Endothelial cell (in vitro differentiated cells): ENCODE measurements at regions not wholly inside any gene's neighbourhood (a gene's known extent, or its start where the extent isn't known, plus 50 kb on each side); places are given as distances from the start of the nearest gene placed in this dataset.

Experiments used
- DNase-seq: peaks from one replicate; pipeline ENCODE4 v3.0.0; 2021; ENCODE audit warnings: low spot score
- H3K27ac Mint-ChIP-seq: one replicate; pipeline ENCODE4 v1.8.0; 2021; ENCODE audit warnings: mixed read lengths, inconsistent platforms; ENCODE audit not compliant: unreplicated experiment
- H3K27me3 Mint-ChIP-seq: one replicate; pipeline ENCODE4 v1.8.0; 2021; ENCODE audit warnings: mild to moderate bottlenecking, moderate library complexity, mixed read lengths, inconsistent platforms; ENCODE audit not compliant: unreplicated experiment
- H3K36me3 Mint-ChIP-seq: one replicate; pipeline ENCODE4 v1.8.0; 2021; ENCODE audit warnings: mild to moderate bottlenecking, low read depth, mixed read lengths, inconsistent platforms; ENCODE audit not compliant: unreplicated experiment
- H3K4me1 Mint-ChIP-seq: one replicate; pipeline ENCODE4 v1.8.0; 2021; ENCODE audit warnings: mild to moderate bottlenecking, mixed read lengths, inconsistent platforms; ENCODE audit not compliant: unreplicated experiment
- H3K4me3 Mint-ChIP-seq: one replicate; pipeline ENCODE4 v1.8.0; 2021; ENCODE audit warnings: mild to moderate bottlenecking, mixed read lengths, inconsistent platforms; ENCODE audit not compliant: unreplicated experiment
- H3K9me3 Mint-ChIP-seq: one replicate; pipeline ENCODE4 v1.8.0; 2021; ENCODE audit warnings: mixed read lengths, inconsistent platforms; ENCODE audit not compliant: unreplicated experiment
- TF ChIP-seq, protein P1 (sequence below): fragments of 200-600 bp; sonication (generic); IDR thresholded peaks from one replicate; pipeline ENCODE4 v1.5.0; 2021; ENCODE audit warnings: antibody characterized with exemption; ENCODE audit not compliant: unreplicated experiment

DNA sequence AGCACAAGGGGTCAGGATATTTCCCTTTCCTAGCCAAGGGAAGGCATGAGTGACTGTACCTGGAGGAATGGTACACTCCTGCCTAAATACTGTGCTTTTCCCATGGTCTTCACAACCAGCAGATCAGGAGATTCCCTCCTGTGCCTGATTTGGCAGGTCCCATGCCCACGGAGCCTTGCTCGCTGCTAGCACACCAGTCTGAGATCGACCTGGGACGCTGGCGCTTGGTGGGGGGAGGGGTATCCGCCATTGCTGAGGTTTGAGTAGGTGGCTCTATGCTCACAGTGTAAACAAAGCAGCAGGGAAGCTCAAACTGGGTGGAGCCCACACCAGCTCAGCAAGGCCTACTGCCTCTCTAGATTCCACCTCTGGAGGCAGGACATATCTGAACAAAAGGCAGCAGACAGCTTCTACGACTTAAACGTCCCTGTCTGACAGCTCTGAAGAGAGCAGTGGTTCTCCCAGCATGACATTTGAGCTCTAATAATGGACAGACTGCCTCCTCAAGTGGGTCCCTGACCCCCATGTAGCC lies 486.0 kb upstream of the CHRM3 start:
- TF ChIP-seq, protein P1, sequence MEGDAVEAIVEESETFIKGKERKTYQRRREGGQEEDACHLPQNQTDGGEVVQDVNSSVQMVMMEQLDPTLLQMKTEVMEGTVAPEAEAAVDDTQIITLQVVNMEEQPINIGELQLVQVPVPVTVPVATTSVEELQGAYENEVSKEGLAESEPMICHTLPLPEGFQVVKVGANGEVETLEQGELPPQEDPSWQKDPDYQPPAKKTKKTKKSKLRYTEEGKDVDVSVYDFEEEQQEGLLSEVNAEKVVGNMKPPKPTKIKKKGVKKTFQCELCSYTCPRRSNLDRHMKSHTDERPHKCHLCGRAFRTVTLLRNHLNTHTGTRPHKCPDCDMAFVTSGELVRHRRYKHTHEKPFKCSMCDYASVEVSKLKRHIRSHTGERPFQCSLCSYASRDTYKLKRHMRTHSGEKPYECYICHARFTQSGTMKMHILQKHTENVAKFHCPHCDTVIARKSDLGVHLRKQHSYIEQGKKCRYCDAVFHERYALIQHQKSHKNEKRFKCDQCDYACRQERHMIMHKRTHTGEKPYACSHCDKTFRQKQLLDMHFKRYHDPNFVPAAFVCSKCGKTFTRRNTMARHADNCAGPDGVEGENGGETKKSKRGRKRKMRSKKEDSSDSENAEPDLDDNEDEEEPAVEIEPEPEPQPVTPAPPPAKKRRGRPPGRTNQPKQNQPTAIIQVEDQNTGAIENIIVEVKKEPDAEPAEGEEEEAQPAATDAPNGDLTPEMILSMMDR, result no peak
- H3K9me3 Mint-ChIP-seq, result no peaks in the 10 kb centered on the region
- H3K4me3 Mint-ChIP-seq, result no peak overlapping the region
- no peaks in the 10 kb centered on the region for H3K27me3 Mint-ChIP-seq
- no peak for DNase-seq
- H3K27ac Mint-ChIP-seq, result no peak overlapping the region
- no peaks in the 10 kb centered on the region for H3K36me3 Mint-ChIP-seq
- H3K4me1 Mint-ChIP-seq, result no peaks in the 10 kb centered on the region

DNA sequence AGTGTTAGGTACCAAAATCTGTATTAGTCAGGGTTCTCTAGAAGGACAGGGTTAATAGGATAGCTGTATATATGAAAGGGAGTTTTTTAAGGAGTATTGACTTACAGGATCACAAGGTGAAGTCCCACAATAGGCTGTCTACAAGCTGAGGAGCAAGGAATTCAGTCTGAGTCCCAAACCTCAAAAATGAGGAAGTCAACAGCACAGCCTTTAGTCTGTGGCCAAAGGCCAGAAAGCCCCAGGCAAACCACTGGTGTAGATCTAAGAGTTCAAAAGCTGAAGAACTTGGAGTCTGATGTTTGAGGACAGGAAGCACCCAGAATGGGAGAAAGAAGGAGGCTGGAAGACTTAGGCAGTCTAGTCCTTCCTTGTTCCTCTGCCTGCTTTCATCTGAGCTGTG lies 487.5 kb upstream of the CHRM3 start:
- Mint-ChIP-seq H3K9me3 (no peaks in the 10 kb centered on the region), H3K36me3 (no peaks in the 10 kb centered on the region), H3K4me3 (no peak overlapping the region), H3K27me3 (no peaks in the 10 kb centered on the region), H3K27ac (no peak overlapping the region), H3K4me1 (no peaks in the 10 kb centered on the region)
- no peak for DNase-seq
- TF ChIP-seq, protein P1, result no peak

- DNase-seq, result no peak
- H3K36me3 Mint-ChIP-seq, result no peaks in the 10 kb centered on the region
- H3K4me1 Mint-ChIP-seq, result no peaks in the 10 kb centered on the region
These were observed 490.5 kb upstream of the CHRM3 start for GRCh38 chr1:238895911-238896310.

GRCh38 chr1:238892612-238893011 lies 493.8 kb upstream of the CHRM3 start:
- Mint-ChIP-seq H3K9me3 (no peaks in the 10 kb centered on the region), H3K27ac (no peak overlapping the region), H3K27me3 (no peaks in the 10 kb centered on the region), H3K4me3 (no peak overlapping the region), H3K4me1 (no peaks in the 10 kb centered on the region), H3K36me3 (no peaks in the 10 kb centered on the region)
- TF ChIP-seq, protein P1, result no peak
- no peak for DNase-seq

More at GRCh38 chr1:238895911-238896310, 490.5 kb upstream of the CHRM3 start:
- TF ChIP-seq, protein P1, result no peak
- Mint-ChIP-seq H3K27me3 (no peaks in the 10 kb centered on the region), H3K27ac (no peak overlapping the region), H3K4me3 (no peak overlapping the region), H3K9me3 (no peaks in the 10 kb centered on the region)

DNA sequence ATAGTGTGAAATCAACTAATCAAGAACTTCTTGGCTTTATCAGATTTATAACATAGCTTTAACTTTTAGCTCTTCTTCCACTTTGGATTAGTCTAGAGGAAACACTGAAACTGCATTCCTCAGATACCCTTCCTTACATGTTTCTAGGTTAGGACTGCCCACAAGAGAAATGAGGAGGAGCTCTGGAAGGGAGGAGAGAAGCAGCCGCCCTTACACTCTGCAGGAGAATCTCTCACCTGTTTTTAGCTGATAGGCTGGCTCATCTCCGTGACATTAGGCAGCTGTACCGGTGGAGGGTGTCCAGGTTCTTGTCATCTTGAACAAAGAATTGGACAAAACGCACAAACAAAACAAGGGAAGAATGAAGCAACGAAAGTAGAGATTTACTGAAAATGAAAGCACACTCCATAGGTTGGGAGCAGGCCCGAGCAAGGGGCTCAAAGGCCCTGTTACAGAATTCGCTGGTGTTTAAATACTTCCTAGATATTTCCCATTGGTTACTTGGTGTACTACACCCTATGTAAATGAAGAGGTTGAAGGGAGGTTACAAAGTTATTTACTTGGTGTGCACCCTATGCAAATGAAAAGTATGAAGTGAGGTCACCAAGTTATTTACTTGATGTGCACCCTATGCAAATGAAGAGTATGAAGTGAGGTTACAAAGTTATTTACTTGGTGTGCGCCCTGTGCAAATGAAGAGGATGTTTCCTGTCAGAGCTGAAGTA lies 524.9 kb upstream of the CHRM3 start:
- DNase-seq, result no peak
- H3K36me3 Mint-ChIP-seq, result no peaks in the 10 kb centered on the region
- H3K27me3 Mint-ChIP-seq, result no peaks in the 10 kb centered on the region
- no peaks in the 10 kb centered on the region for H3K9me3 Mint-ChIP-seq
- H3K27ac Mint-ChIP-seq, result no peak overlapping the region
- TF ChIP-seq, protein P1, result peak; percentile 13
- H3K4me3 Mint-ChIP-seq, result no peak overlapping the region
- H3K4me1 Mint-ChIP-seq, result no peaks in the 10 kb centered on the region
